K562 (cell line): ENCODE measurements at regions not wholly inside any gene's neighbourhood (a gene's known extent, or its start where the extent isn't known, plus 50 kb on each side); places are given as distances from the start of the nearest gene placed in this dataset.
A peak's percentile ranks its signal among the peaks of the same experiment; 100 is the strongest.

Source experiments
- CBFA2T3 ChIP-seq: fragments of 450-650 bp; IDR thresholded peaks from 2 replicates; pipeline ENCODE4 v1.6.1; 2017
- CBX3 ChIP-seq, 2 experiments: IDR thresholded peaks; 1 replicate in 1 of 2; 2 replicates in 1 of 2; pipeline ENCODE4 v1.6.1; 2012; ENCODE audit warnings: inconsistent platforms in 2 of 2, low read length in 2 of 2, borderline replicate concordance in 1 of 2, control low read depth in 1 of 2
- LARP7 ChIP-seq: fragments of 450-650 bp; IDR thresholded peaks from 2 replicates; pipeline ENCODE4 v1.6.1; 2016
- NFE2 ChIP-seq: IDR thresholded peaks from 2 replicates; pipeline ENCODE4 v1.6.1; 2014; ENCODE audit warnings: antibody characterized with exemption, low read depth
- NR2C2 ChIP-seq, 2 experiments: fragments of 200-800 bp in 1 of 2; sonication (Bioruptor generic) in 1 of 2; sonication (generic) in 1 of 2; formaldehyde crosslinking in 1 of 2; IDR thresholded peaks; 2 replicates each; pipeline versions ENCODE4 v1.6.1 to v1.8.0; 2016 to 2022; ENCODE audit warnings: mild to moderate bottlenecking in 1 of 2, missing compliant biosample characterization in 1 of 2, missing genetic modification characterization in 1 of 2, missing genetic modification reagents in 1 of 2
- PKNOX1 ChIP-seq: fragments of 450-650 bp; IDR thresholded peaks from 2 replicates; pipeline ENCODE4 v1.6.1; 2016
- POLR2AphosphoS5 ChIP-seq: IDR thresholded peaks from 2 replicates; pipeline ENCODE4 v1.6.1; 2011; ENCODE audit warnings: mild to moderate bottlenecking, low read depth, low read length, moderate library complexity; ENCODE audit not compliant: control insufficient read depth, insufficient read depth
- RFX5 ChIP-seq: IDR thresholded peaks from 2 replicates; pipeline ENCODE4 v1.6.1; 2011; ENCODE audit warnings: low read depth, mild to moderate bottlenecking, improper control_type of control experiment, low read length
- RREB1 ChIP-seq: fragments of 250-450 bp; sonication (Bioruptor Pico); IDR thresholded peaks from 2 replicates; pipeline ENCODE4 v1.4.0; 2020
- SPI1 ChIP-seq: IDR thresholded peaks from 2 replicates; pipeline ENCODE4 v1.6.1; 2011; ENCODE audit warnings: low read depth, low read length, control low read depth, borderline replicate concordance
- TAL1 ChIP-seq: fragments of 450-650 bp; IDR thresholded peaks from 2 replicates; pipeline ENCODE4 v1.6.1; 2016; ENCODE audit warnings: mild to moderate bottlenecking
- TRIM24 ChIP-seq, 2 experiments: fragments of 450-650 bp; IDR thresholded peaks; 2 replicates each; pipeline ENCODE4 v1.6.1; 2016
- ZKSCAN3 ChIP-seq: fragments of 250-450 bp; sonication (Bioruptor Pico); IDR thresholded peaks from 2 replicates; pipeline ENCODE4 v1.4.0; 2020
- ZNF12 ChIP-seq: sonication (generic); formaldehyde crosslinking; IDR thresholded peaks from 2 replicates; pipeline ENCODE4 v1.4.0; 2020; ENCODE audit warnings: mild to moderate bottlenecking, missing genetic modification reagents

- peak in 1 of 2 experiments; percentile 54; a peak in 1 of 3 replicates for TF ChIP-seq CBX3 (IDR thresholded peaks at IDR 0.05; ENCODE audit: borderline replicate concordance in 1 of 2, low read length in 2 of 2)
- TF ChIP-seq ZNF12 = no peak
- TF ChIP-seq NR2C2 (CRISPR knock-in tag; IDR thresholded peaks at IDR 0.05) = no peak
- peak; percentile 87 for TF ChIP-seq NR2C2 (tag; IDR thresholded peaks at IDR 0.05)
- TF ChIP-seq TAL1 = peak; percentile 33; the same call in 1 of the 2 replicates
- peak; percentile 65 for TF ChIP-seq NFE2
- TF ChIP-seq ZKSCAN3 = no peak
- no peak for TF ChIP-seq RREB1 (CRISPR knock-in tag)
- TF ChIP-seq TRIM24 (IDR thresholded peaks at IDR 0.05) = 0 out of 4 replicates have a peak, but pooled peaks of 1 of the 2 experiments have one; percentile 27
- 0 out of 2 replicates have a peak, but pooled peaks have one; percentile 18 for TF ChIP-seq POLR2AphosphoS5
- no peak for TF ChIP-seq LARP7
- TF ChIP-seq SPI1 = peak; percentile 81
- peak; percentile 83 for TF ChIP-seq CBFA2T3
- TF ChIP-seq RFX5 = no peak; the same call in 1 of the 2 replicates
- TF ChIP-seq PKNOX1 = peak; percentile 88
Measured at GRCh38 chr1:168365719-168366479, 85.2 kb downstream of the TBX19 start (continued).
